DMS53 treated with DMSO at 0.1 percent for 48 hours (cell line): ENCODE measurements at regions not wholly inside any gene's neighbourhood (a gene's known extent, or its start where the extent isn't known, plus 50 kb on each side); places are given as distances from the start of the nearest gene placed in this dataset.

Experiments used
- DNase-seq: peaks from one replicate; lab custom pipeline; 2025; ENCODE audit not compliant: unreplicated experiment; lab: John Stamatoyannopoulos, UW

- DNase-seq, result peak; percentile 60
Observed at GRCh38 chr10:111131168-111131799, 54.5 kb downstream of the ADRA2A start.

DNA sequence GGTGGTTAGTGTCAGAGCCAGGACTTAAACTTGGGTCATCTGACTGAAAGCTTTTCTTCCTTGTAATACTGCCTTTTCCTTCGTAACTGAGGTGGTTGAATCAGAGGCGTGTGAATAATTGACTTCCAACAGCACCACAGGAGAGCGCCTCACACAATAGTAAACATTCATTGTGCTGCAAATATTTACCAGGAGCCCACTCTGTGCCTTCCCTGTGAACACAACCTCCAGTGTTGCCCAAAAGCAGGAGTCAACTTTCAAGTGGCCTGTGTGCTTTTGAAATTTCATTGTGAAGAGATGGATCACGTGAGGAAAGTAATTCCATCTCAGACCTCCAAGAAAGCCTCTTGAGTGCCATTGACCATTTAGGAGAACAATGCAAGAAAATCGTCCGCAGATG lies 60.2 kb downstream of the ADRA2A start:
- DNase-seq, result peak; percentile 55

GRCh38 chr10:111137587-111137986 lies 60.8 kb downstream of the ADRA2A start:
- peak; percentile 33 for DNase-seq

- no peak for DNase-seq
Observed at GRCh38 chr10:111138544-111138943, 61.7 kb downstream of the ADRA2A start.

DNA sequence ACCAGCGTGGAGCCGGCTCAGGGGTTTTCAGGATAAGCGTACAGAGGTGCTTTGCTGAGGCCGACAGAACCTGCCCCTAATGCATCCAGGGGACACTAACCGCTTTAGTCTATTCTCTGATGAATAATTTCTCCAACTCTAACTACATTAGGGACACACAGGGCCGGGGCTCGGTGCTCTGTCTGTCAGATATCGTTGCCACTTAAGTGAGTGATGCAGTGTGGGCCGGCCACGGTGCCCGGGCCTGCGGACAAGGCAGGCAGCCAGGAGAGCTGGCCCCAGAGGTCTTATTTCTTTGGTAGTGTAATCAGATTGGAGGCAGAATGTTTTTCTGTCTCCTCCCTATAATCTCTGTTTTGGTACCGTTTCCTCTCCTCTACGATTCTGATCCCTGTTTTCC lies 62.7 kb downstream of the ADRA2A start:
- DNase-seq, result no peak

- DNase-seq, result no peak
Observed at GRCh38 chr10:111142092-111142768, 65.4 kb downstream of the ADRA2A start.

GRCh38 chr10:111146025-111146640 lies 69.3 kb downstream of the ADRA2A start:
- no peak for DNase-seq

GRCh38 chr10:111148025-111148424 lies 71.2 kb downstream of the ADRA2A start:
- DNase-seq, result no peak

DNA sequence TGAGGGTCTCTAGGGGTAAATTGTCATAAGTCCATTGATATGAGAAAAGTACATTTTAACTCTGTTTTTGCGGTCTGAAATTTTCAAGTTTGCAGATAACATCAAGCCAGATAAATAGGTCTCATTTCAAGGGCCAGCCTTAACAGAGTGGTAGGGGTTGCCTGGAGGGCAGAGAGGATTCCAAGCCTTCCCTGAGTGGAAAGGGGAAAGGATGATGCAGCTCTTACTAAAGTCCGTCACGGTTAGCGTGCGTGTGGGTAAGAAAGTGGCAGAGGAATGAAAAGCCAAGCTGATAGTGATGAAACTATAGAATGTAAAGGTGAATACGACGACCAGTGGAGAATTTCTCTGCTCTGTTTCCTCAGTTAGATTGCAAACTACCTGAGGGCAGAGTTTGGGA lies 71.6 kb downstream of the ADRA2A start:
- no peak for DNase-seq

- DNase-seq, result no peak
Observed at GRCh38 chr10:111150691-111151090, 73.9 kb downstream of the ADRA2A start.

DNA sequence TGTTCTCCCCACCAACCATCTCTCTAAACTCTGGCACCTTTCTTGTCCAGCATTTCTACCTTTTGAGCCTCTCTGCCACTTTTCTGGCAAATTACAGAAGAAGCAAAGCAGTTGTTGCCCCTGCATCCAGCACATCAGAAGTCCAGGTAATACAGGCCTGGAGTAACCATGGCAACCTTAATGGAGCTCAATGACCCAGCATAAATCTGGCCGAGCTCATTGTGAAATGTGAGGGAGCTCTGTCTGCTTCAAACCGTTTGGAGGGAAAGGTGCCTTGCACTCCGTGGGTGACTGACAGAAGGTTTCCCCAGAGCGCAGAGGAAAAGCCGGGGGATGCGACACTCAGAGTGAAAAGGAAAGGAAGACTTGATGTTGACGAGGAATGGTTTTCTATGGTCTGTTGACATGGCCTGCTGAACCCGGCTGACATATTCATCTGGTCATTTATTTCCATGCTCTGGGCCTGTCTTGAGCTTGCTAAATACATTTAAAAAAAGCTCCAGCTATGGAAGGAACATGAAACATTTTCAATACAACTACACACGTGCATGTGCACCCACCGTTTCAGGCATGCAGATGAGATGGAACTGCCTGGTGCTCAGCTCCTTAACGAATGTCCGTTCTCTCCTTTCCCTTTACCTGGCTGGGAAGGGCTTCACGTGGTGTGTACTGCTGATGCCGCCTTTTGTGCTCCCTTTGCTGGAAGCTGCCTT lies 74.9 kb downstream of the ADRA2A start:
- no peak for DNase-seq

GRCh38 chr10:111156754-111157153 lies 79.9 kb downstream of the ADRA2A start:
- no peak for DNase-seq

DNA sequence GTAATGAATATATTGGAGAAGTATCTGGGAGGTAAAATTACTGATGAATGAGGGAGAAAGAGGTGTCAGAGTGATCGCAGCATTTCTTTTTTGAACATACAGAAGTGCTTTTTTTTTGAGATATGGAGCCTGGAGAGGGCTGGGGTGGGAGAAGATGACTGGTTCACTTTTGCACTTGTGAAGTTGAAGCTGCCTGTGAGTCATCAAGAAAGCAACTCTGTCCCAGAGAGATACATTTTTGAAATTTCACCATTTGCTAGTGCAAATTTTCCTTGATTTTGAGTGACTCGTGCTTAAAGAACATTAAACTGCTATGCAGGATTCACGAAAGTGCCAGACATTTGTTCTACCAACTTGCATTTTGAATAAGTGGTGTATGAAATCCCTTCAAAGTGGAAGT lies 81.8 kb downstream of the ADRA2A start:
- no peak for DNase-seq

GRCh38 chr10:111161109-111161874 lies 84.5 kb downstream of the ADRA2A start:
- no peak for DNase-seq

GRCh38 chr10:111171183-111171582 lies 94.4 kb downstream of the ADRA2A start:
- no peak for DNase-seq

DNA sequence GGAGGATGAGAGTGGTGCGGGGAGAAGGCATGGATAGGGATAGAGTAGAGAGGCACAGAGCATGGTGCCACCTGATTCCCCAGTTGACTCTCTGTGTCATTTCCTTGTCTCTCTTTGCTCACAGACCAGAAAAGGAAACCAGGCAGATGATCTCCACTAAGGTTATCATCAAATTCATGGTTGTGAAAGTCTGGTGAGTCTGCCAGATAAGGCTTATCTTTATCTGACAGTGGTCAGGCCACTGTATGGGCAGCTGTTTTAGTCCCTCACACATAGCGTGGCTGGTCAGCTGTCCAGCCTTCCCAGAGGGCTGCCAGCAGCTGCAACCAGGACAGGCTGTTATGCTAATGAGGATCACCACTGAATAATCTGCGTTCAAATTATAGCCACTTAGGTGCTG lies 99.0 kb downstream of the ADRA2A start:
- no peak for DNase-seq

DNA sequence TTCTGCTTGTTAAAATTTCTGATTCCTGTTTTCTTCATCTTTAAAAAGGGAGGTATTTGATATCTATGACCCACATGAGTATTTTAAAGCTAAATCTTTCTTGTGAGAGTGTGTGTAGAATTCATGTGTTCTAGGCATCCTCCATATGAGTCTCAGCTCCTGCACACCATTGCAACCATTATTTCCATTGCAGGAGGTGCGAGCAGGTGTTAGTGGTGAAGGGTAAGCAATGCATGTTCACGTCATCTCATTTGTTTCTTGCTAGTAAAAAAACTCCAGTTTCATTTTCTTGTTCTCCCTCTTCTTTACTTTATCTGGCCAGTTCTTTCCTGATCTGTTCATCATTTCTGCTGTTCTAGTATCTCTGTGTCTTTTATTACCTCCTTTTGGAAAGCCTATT lies 100.5 kb downstream of the ADRA2A start:
- no peak for DNase-seq

GRCh38 chr10:111179514-111179913 lies 102.7 kb downstream of the ADRA2A start:
- DNase-seq, result no peak

GRCh38 chr10:111186358-111186757 lies 109.5 kb downstream of the ADRA2A start:
- DNase-seq, result no peak

- DNase-seq, result no peak
Observed at GRCh38 chr10:111187096-111187495, 110.3 kb downstream of the ADRA2A start.

DNA sequence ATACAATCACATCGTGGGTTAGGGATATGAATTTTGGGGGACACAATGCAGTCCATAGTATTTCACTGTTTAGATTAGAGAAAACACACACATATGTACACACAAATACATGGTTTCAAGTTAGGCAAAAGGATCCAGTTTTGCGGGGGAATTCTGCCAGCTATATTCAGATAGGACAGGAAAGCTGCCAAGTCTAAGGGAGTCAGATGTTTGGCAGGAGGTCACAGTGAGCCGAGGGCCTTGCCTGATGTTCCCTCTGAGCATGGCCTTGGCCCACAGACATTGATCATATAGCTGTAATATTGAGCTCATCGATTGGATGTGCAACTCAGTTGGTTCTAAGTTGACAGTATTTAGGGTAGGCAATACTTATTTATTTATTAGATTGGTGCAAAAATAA lies 122.8 kb downstream of the ADRA2A start:
- DNase-seq, result no peak
